ENCODE measurements at regions not wholly inside any gene's neighbourhood (a gene's known extent, or its start where the extent isn't known, plus 50 kb on each side); places are given as distances from the start of the nearest gene placed in this dataset.

DNA sequence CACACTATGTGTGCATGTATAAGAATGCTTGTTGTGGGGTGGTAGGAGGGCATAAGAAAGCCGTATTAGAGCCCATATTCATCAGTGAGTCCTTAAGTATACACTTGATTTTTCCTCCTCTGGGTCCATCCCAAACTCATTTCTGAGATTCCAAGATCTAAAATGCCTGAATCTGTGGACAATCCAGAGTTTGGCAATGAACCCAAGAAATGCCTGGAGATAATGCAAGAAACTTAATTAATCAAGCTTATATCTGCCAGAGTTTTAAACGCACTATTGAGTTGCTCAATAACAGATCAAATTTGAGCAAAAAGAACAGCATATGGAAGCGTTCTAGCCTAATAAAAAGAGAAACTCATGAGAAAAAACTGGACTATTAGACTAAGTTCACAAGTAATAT, 143.4 kb upstream of the NAV3 start:
- WGBS, 4 donors, result 50 to 63% (median 58%) methylated on average over 3 of the region's 3 CpGs
- H3K27me3 ChIP-seq, result no peaks in the 10 kb centered on the region
- intact Hi-C loops (cut with DNase I), result no loop called here
- H3K27ac ChIP-seq, result no peak overlapping the region
- no peak for DNase-seq
- no peaks in the 10 kb centered on the region for H3K9me3 ChIP-seq (replicated peaks in 1 of 3)
- H3K36me3 ChIP-seq (replicated peaks in 1 of 2), result no peaks in the 10 kb centered on the region
- no peak overlapping the region for H3K4me3 ChIP-seq
- no peaks in the 10 kb centered on the region for H3K4me1 ChIP-seq (replicated peaks in 1 of 2)
- no peak for TF ChIP-seq POLR2A (IDR thresholded peaks at IDR 0.05)
- TF ChIP-seq, protein P1, sequence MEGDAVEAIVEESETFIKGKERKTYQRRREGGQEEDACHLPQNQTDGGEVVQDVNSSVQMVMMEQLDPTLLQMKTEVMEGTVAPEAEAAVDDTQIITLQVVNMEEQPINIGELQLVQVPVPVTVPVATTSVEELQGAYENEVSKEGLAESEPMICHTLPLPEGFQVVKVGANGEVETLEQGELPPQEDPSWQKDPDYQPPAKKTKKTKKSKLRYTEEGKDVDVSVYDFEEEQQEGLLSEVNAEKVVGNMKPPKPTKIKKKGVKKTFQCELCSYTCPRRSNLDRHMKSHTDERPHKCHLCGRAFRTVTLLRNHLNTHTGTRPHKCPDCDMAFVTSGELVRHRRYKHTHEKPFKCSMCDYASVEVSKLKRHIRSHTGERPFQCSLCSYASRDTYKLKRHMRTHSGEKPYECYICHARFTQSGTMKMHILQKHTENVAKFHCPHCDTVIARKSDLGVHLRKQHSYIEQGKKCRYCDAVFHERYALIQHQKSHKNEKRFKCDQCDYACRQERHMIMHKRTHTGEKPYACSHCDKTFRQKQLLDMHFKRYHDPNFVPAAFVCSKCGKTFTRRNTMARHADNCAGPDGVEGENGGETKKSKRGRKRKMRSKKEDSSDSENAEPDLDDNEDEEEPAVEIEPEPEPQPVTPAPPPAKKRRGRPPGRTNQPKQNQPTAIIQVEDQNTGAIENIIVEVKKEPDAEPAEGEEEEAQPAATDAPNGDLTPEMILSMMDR (IDR thresholded peaks at IDR 0.05), result no peak

DNA sequence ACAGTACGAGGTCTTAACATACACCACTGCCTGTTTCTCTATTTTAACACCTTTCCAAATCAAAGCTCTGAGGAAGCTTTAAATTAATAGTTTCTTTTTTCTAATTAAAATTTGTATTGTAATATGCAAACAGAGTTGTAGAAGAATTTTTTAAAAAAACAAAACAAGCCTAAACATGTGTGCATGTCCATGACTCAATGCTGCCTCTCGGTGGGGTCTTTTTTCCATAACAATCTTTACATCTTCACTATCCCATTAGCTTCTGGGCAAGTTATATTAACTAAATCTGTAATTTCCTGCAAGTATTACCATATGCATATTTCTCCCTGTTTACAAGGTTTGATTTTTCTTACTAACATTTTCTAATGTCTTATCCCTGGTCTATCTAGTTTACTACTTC, 143.9 kb upstream of the NAV3 start:
- DNase-seq, result no peak
- Histone ChIP-seq H3K36me3 (replicated peaks in 1 of 2) (no peaks in the 10 kb centered on the region), H3K27me3 (no peaks in the 10 kb centered on the region), H3K9me3 (replicated peaks in 1 of 3) (no peaks in the 10 kb centered on the region), H3K4me1 (replicated peaks in 1 of 2) (no peaks in the 10 kb centered on the region), H3K4me3 (no peak overlapping the region), H3K27ac (no peak overlapping the region)
- intact Hi-C loops (cut with DNase I), result no loop called here
- TF ChIP-seq, protein P1 (IDR thresholded peaks at IDR 0.05), result no peak
- 85 to 94% (median 91%) methylated on average over 2 of the region's 2 CpGs for WGBS, 4 donors

GRCh38 chr12:77685901-77686300, 144.8 kb upstream of the NAV3 start:
- TF ChIP-seq, protein P1 (IDR thresholded peaks at IDR 0.05), result no peak
- TF ChIP-seq POLR2A (IDR thresholded peaks at IDR 0.05), result no peak
- H3K27me3 ChIP-seq, result no peaks in the 10 kb centered on the region
- 95 to 100% (median 96%) methylated on average over 2 of the region's 2 CpGs for WGBS, 4 donors
- no peaks in the 10 kb centered on the region for H3K9me3 ChIP-seq (replicated peaks in 1 of 3)
- intact Hi-C loops (cut with DNase I), result no loop called here
- H3K36me3 ChIP-seq (replicated peaks in 1 of 2), result no peaks in the 10 kb centered on the region
- no peak overlapping the region for H3K4me3 ChIP-seq
- no peaks in the 10 kb centered on the region for H3K4me1 ChIP-seq (replicated peaks in 1 of 2)
- no peak for DNase-seq
- H3K27ac ChIP-seq, result no peak overlapping the region

- intact Hi-C loops (cut with DNase I), result no loop called here
- no peak for TF ChIP-seq POLR2A (IDR thresholded peaks at IDR 0.05)
- TF ChIP-seq, protein P1 (IDR thresholded peaks at IDR 0.05), result peak; percentile 10 to 61 (median 44)
These were observed 145.6 kb upstream of the NAV3 start for GRCh38 chr12:77685112-77685511.

More at GRCh38 chr12:77685112-77685511, 145.6 kb upstream of the NAV3 start:
- Histone ChIP-seq H3K36me3 (replicated peaks in 1 of 2) (no peaks in the 10 kb centered on the region), H3K27ac (no peak overlapping the region), H3K9me3 (replicated peaks in 1 of 3) (no peaks in the 10 kb centered on the region), H3K4me1 (replicated peaks in 1 of 2) (no peaks in the 10 kb centered on the region), H3K27me3 (no peaks in the 10 kb centered on the region), H3K4me3 (peak overlapping the region in 1 of 4 donors; percentile 31)
- DNase-seq, result peak; percentile 49 to 85 (median 60)
- 3 to 12% (median 6%) methylated on average over 6 of the region's 6 CpGs for WGBS, 4 donors

Measured in adrenal gland (tissue), 9 donors.